HCT116 (cell line): ENCODE measurements at regions not wholly inside any gene's neighbourhood (a gene's known extent, or its start where the extent isn't known, plus 50 kb on each side); places are given as distances from the start of the nearest gene placed in this dataset.

Experiments
- ATAC-seq: fragments of 200-7000 bp; cut with Tn5 transposase; 2 replicates; pipeline ENCODE4 v1.9.1; 2020; ENCODE audit warnings: mild to moderate bottlenecking, moderate library complexity
- BruUV-seq: library from RNA; stranded (reverse); fragments of 400-500 nt; replicated peaks from 2 replicates; lab custom pipeline; 2021; lab: Mats Ljungman, UMichigan
- CTCF ChIA-PET: fragments of 300-600 bp; sonication (Branson Sonifier 250); formaldehyde crosslinking; loops from one replicate; lab custom pipeline; 2021; ENCODE audit warnings: antibody characterized with exemption; lab: Charles Lee
- POLR2A ChIA-PET: fragments of 300-600, 350-600 bp; sonication (Branson Sonifier 250); formaldehyde crosslinking; loops from one replicate; lab custom pipeline; 2021; ENCODE audit warnings: antibody characterized with exemption; lab: Charles Lee
- RAD21 ChIA-PET, 2 experiments: fragments of 300-600 bp; sonication (Branson Sonifier 250); formaldehyde crosslinking; loops; one replicate each; lab custom pipeline; 2023; ENCODE audit warnings: low total read pairs in 2 of 2; ENCODE audit not compliant: uncharacterized antibody in 2 of 2, unreplicated experiment in 2 of 2, low non-redundant PET in 1 of 2; lab: Charles Lee
- DNase-seq: peaks from one replicate; pipeline ENCODE4 v3.0.0-alpha.2; 2010; ENCODE audit warnings: low read depth, low spot score
- H2AFZ ChIP-seq: fragments of 200-600 bp; shearing (Covaris generic), sonication (generic); 2 replicates; pipeline ENCODE4 v1.6.1; 2017; ENCODE audit warnings: low read depth, mixed run types, mixed read lengths, antibody characterized with exemption, low read length; ENCODE audit not compliant: poor library complexity, severe bottlenecking
- H3K27ac ChIP-seq: 2 replicates; pipeline ENCODE4 v1.5.1; 2012; ENCODE audit warnings: low read depth, low read length
- H3K27me3 ChIP-seq: fragments of 200-600 bp; sonication (generic); 2 replicates; pipeline ENCODE4 v1.6.1; 2016; ENCODE audit warnings: mixed run types, low read length, mixed read lengths; ENCODE audit not compliant: insufficient read depth
- H3K36me3 ChIP-seq, 2 experiments: fragments of 200-500 bp in 1 of 2; fragments of 200-600 bp in 1 of 2; sonication (Bioruptor generic) in 1 of 2; sonication (generic) in 1 of 2; 2 replicates each; pipeline versions ENCODE4 v1.5.1 to v1.6.1; 2014 to 2016; ENCODE audit warnings: low read length in 2 of 2, inconsistent platforms in 1 of 2, mixed read lengths in 1 of 2, mixed run types in 1 of 2; ENCODE audit not compliant: insufficient read depth in 2 of 2, control insufficient read depth in 1 of 2
- H3K4me1 ChIP-seq, 2 experiments: fragments of 200-600 bp in 1 of 2; sonication (generic) in 1 of 2; 2 replicates each; pipeline versions ENCODE4 v1.5.1 to v1.6.1; 2012 to 2017; ENCODE audit warnings: low read length in 2 of 2, inconsistent platforms in 1 of 2, mild to moderate bottlenecking in 1 of 2, mixed read lengths in 1 of 2, mixed run types in 1 of 2, moderate library complexity in 1 of 2; ENCODE audit not compliant: insufficient read depth in 2 of 2, control insufficient read depth in 1 of 2
- H3K4me2 ChIP-seq: fragments of 200-600 bp; sonication (generic); 2 replicates; pipeline ENCODE4 v1.6.1; 2017; ENCODE audit warnings: mixed run types, low read length, mixed read lengths
- H3K4me3 ChIP-seq, 2 experiments: fragments of 200-600 bp in 1 of 2; sonication (generic) in 1 of 2; replicated peaks in 1 of 2; 2 replicates each; pipeline ENCODE4 v1.5.1; 2011 to 2016; ENCODE audit warnings: low read length in 2 of 2, control low read depth in 1 of 2, low read depth in 1 of 2, mild to moderate bottlenecking in 1 of 2, mixed read lengths in 1 of 2, mixed run types in 1 of 2
- H3K79me2 ChIP-seq: fragments of 200-600 bp; sonication (generic); 2 replicates; pipeline ENCODE4 v1.6.1; 2017; ENCODE audit warnings: mild to moderate bottlenecking, mixed run types, low read length, moderate library complexity, mixed read lengths; ENCODE audit not compliant: insufficient read depth
- H3K9ac ChIP-seq: fragments of 200-600 bp; sonication (generic); 2 replicates; pipeline ENCODE4 v1.6.1; 2016; ENCODE audit warnings: low read length, mixed read lengths
- H3K9me2 ChIP-seq: fragments of 200-600 bp; sonication (generic), shearing (Covaris generic); 2 replicates; pipeline ENCODE4 v1.6.1; 2017; ENCODE audit warnings: mixed run types, mild to moderate bottlenecking, moderate library complexity; ENCODE audit not compliant: insufficient read depth
- H3K9me3 ChIP-seq, 2 experiments: fragments of 200-500 bp in 1 of 2; fragments of 200-600 bp in 1 of 2; sonication (Bioruptor generic) in 1 of 2; sonication (generic) in 1 of 2; 2 replicates each; pipeline ENCODE4 v1.6.1; 2014 to 2017; ENCODE audit warnings: low read length in 2 of 2, mixed read lengths in 2 of 2, inconsistent platforms in 1 of 2, low read depth in 1 of 2, mild to moderate bottlenecking in 1 of 2, mixed run types in 1 of 2, moderate library complexity in 1 of 2; ENCODE audit not compliant: control insufficient read depth in 1 of 2, insufficient read depth in 1 of 2
- H4K20me1 ChIP-seq: fragments of 200-600 bp; sonication (generic), shearing (Covaris generic); 2 replicates; pipeline ENCODE4 v1.6.1; 2017; ENCODE audit warnings: mixed run types, mild to moderate bottlenecking, moderate library complexity; ENCODE audit not compliant: insufficient read depth
- ATF3 ChIP-seq: IDR thresholded peaks from 2 replicates; pipeline ENCODE4 v1.6.1; 2012
- CBX3 ChIP-seq: IDR thresholded peaks from 2 replicates; pipeline ENCODE4 v1.6.1; 2012; ENCODE audit warnings: low read depth
- CEBPB ChIP-seq: IDR thresholded peaks from 2 replicates; pipeline ENCODE4 v1.6.1; 2012; ENCODE audit warnings: low read depth
- CTCF ChIP-seq, 3 experiments: fragments of 200-600 bp in 1 of 3; sonication (generic) in 1 of 3; IDR thresholded peaks in 2 of 3; conservative IDR thresholded peaks in 1 of 3; 2 replicates each; pipeline ENCODE4 v1.5.1; 2012 to 2017; ENCODE audit warnings: low read depth in 2 of 3, low read length in 2 of 3, antibody characterized with exemption in 1 of 3, borderline replicate concordance in 1 of 3, control low read depth in 1 of 3, mild to moderate bottlenecking in 1 of 3, mixed read lengths in 1 of 3, mixed run types in 1 of 3, moderate library complexity in 1 of 3; ENCODE audit not compliant: insufficient read depth in 1 of 3
- EGR1 ChIP-seq: IDR thresholded peaks from 2 replicates; pipeline ENCODE4 v1.6.1; 2012; ENCODE audit warnings: low read depth
- EZH2 ChIP-seq: fragments of 200-600 bp; sonication (generic); IDR thresholded peaks from 2 replicates; pipeline ENCODE4 v1.6.1; 2017; ENCODE audit warnings: antibody characterized with exemption, mixed run types
- EZH2phosphoT487 ChIP-seq: fragments of 200-600 bp; IDR thresholded peaks from 2 replicates; pipeline ENCODE4 v1.6.1; 2018; ENCODE audit warnings: antibody characterized with exemption, borderline replicate concordance
- JUND ChIP-seq: IDR thresholded peaks from 2 replicates; pipeline ENCODE4 v1.6.1; 2012
- MAX ChIP-seq: IDR thresholded peaks from 2 replicates; pipeline ENCODE4 v1.6.1; 2012
- RAD21 ChIP-seq: IDR thresholded peaks from 2 replicates; pipeline ENCODE4 v1.6.1; 2012; ENCODE audit warnings: low read depth, mild to moderate bottlenecking
- REST ChIP-seq: IDR thresholded peaks from 2 replicates; pipeline ENCODE4 v1.6.1; 2012; ENCODE audit warnings: low read depth
- SIN3A ChIP-seq: IDR thresholded peaks from 2 replicates; pipeline ENCODE4 v1.6.1; 2012; ENCODE audit warnings: low read depth
- SP1 ChIP-seq: IDR thresholded peaks from 2 replicates; pipeline ENCODE4 v1.6.1; 2012; ENCODE audit warnings: low read depth
- TCF7L2 ChIP-seq: IDR thresholded peaks from 2 replicates; pipeline ENCODE4 v1.7.0; 2011; ENCODE audit warnings: borderline replicate concordance, inconsistent platforms; ENCODE audit not compliant: insufficient read depth, insufficient read length; ENCODE audit errors: extremely low read depth
- ZBTB33 ChIP-seq: IDR thresholded peaks from 2 replicates; pipeline ENCODE4 v1.6.1; 2011; ENCODE audit warnings: mild to moderate bottlenecking, low read length, moderate library complexity; ENCODE audit not compliant: insufficient replicate concordance; ENCODE audit errors: extremely low read depth
- ZFX ChIP-seq: fragments of 450-650 bp; IDR thresholded peaks from 2 replicates; pipeline ENCODE4 v1.6.1; 2017
- ZNF274 ChIP-seq: fragments of 200-500 bp; sonication (Bioruptor generic); IDR thresholded peaks from 2 replicates; pipeline ENCODE4 v1.6.1; 2014; ENCODE audit warnings: mild to moderate bottlenecking, low read depth, low read length, inconsistent platforms
- intact Hi-C: fragments of 100-400 bp; cut with micrococcal nuclease; formaldehyde crosslinking; loops from 2 replicates; pipeline ENCODE4 v1.10.0; 2022

GRCh38 chr4:3701736-3702560 lies 64.2 kb upstream of the ADRA2C start:
- Histone ChIP-seq H3K9me3 (no peaks in the 10 kb centered on the region), H3K36me3 (no peaks in the 10 kb centered on the region), H4K20me1 (no peaks in the 10 kb centered on the region), H3K27me3 (peaks cover 26% of the 10 kb centered on the region; the same call in 1 of the 2 replicates), H3K9ac (no peak overlapping the region), H3K79me2 (no peaks in the 10 kb centered on the region), H3K4me1 (no peaks in the 10 kb centered on the region), H3K4me2 (no peak overlapping the region), H2AFZ (no peak overlapping the region), H3K4me3 (no peak overlapping the region), H3K27ac (no peak overlapping the region), H3K9me2 (no peaks in the 10 kb centered on the region)
- no peak for DNase-seq
- intact Hi-C loops, result no loop called here
- ATAC-seq, result no peak
- no TSS peak for BruUV-seq
- ChIA-PET CTCF (no interaction called here), RAD21 (no interaction called here), POLR2A (no interaction called here)
- TF ChIP-seq SIN3A (no peak), CBX3 (no peak), REST (no peak), EZH2 (no peak), EGR1 (no peak), ZBTB33 (no peak), TCF7L2 (no peak), JUND (no peak), CTCF (IDR thresholded peaks at IDR 0.05 in 2 of 3, conservative IDR thresholded peaks at IDR 0.05 in 1 of 3; ENCODE audit: borderline replicate concordance in 1 of 3, insufficient read depth in 1 of 3, low read depth in 2 of 3, low read length in 2 of 3) (no peak), EZH2phosphoT487 (no peak), ATF3 (no peak), SP1 (no peak), MAX (no peak), CEBPB (no peak), ZFX (no peak), ZNF274 (no peak), RAD21 (no peak)
- TF ChIP-seq, all 23 proteins: peak for 0
